CD4-positive, alpha-beta T cell (primary cell): ENCODE measurements at regions not wholly inside any gene's neighbourhood (a gene's known extent, or its start where the extent isn't known, plus 50 kb on each side); places are given as distances from the start of the nearest gene placed in this dataset.

Experiments used
- ATAC-seq: fragments of 200-7000 bp; cut with Tn5 transposase; one replicate; pipeline ENCODE4 v1.10.0; 2022; ENCODE audit warnings: mild to moderate bottlenecking; ENCODE audit not compliant: poor library complexity
- CTCF ChIA-PET: fragments of 350-600 bp; sonication (Branson Sonifier 250); formaldehyde crosslinking; loops from one replicate; lab custom pipeline; 2021; ENCODE audit warnings: antibody characterized with exemption, inconsistent platforms; lab: Charles Lee
- POLR2A ChIA-PET: fragments of 350-600 bp; sonication (Branson Sonifier 250); formaldehyde crosslinking; loops from one replicate; lab custom pipeline; 2021; ENCODE audit warnings: antibody characterized with exemption, inconsistent platforms; lab: Charles Lee
- DNase-seq, 14 experiments: peaks; one replicate each; pipeline ENCODE4 v3.0.0-alpha.2; 2013 to 2020; ENCODE audit warnings: mixed read lengths in 2 of 14
- H3K27ac ChIP-seq, 2 donors: one replicate each; pipeline versions ENCODE4 v1.5.1 to v1.7.0; 2013; ENCODE audit warnings: low read length in 2 of 2, low read depth in 1 of 2, mild to moderate bottlenecking in 1 of 2
- H3K27me3 ChIP-seq, 2 experiments: 1 replicate in 1 of 2; 2 replicates in 1 of 2; pipeline versions ENCODE4 v1.6.1 to v1.7.0; 2013; ENCODE audit warnings: low read length in 2 of 2, control low read depth in 1 of 2, mild to moderate bottlenecking in 1 of 2, moderate library complexity in 1 of 2; ENCODE audit not compliant: insufficient read depth in 2 of 2, control insufficient read depth in 1 of 2
- H3K36me3 ChIP-seq: one replicate; pipeline ENCODE4 v1.6.1; 2013; ENCODE audit warnings: low read length, control low read depth; ENCODE audit not compliant: insufficient read depth
- H3K4me1 ChIP-seq: one replicate; pipeline ENCODE4 v1.6.1; 2013; ENCODE audit warnings: low read length, control low read depth; ENCODE audit not compliant: insufficient read depth
- H3K4me3 ChIP-seq: one replicate; pipeline ENCODE4 v1.5.1; 2013; ENCODE audit warnings: mild to moderate bottlenecking, low read length, moderate library complexity
- H3K9me3 ChIP-seq, 2 experiments: 1 replicate in 1 of 2; 2 replicates in 1 of 2; pipeline versions ENCODE4 v1.6.1 to v1.7.0; 2013; ENCODE audit warnings: low read length in 2 of 2, mild to moderate bottlenecking in 2 of 2, control low read depth in 1 of 2, moderate library complexity in 1 of 2; ENCODE audit not compliant: control insufficient read depth in 1 of 2, insufficient read depth in 1 of 2
- H3K27ac Mint-ChIP-seq: one replicate; pipeline ENCODE4 v1.8.0; 2020; ENCODE audit warnings: mixed read lengths
- H3K27me3 Mint-ChIP-seq: one replicate; pipeline ENCODE4 v1.8.0; 2021; ENCODE audit warnings: mixed read lengths
- H3K36me3 Mint-ChIP-seq: one replicate; pipeline ENCODE4 v1.8.0; 2021; ENCODE audit warnings: low read depth, mixed read lengths
- H3K4me1 Mint-ChIP-seq: one replicate; pipeline ENCODE4 v1.8.0; 2021; ENCODE audit warnings: low read depth, mixed read lengths
- H3K4me3 Mint-ChIP-seq: one replicate; pipeline ENCODE4 v1.8.0; 2020; ENCODE audit warnings: mild to moderate bottlenecking, mixed read lengths
- H3K9me3 Mint-ChIP-seq: one replicate; pipeline ENCODE4 v1.8.0; 2020; ENCODE audit warnings: mixed read lengths
- CTCF ChIP-seq: fragments of 200-600 bp; IDR thresholded peaks from one replicate; pipeline ENCODE4 v1.8.0; 2022; ENCODE audit warnings: antibody characterized with exemption, mild to moderate bottlenecking
- intact Hi-C, 2 experiments: fragments of 100-400 bp; cut with DNase I in 1 of 2; cut with micrococcal nuclease in 1 of 2; formaldehyde crosslinking; loops; one replicate each; pipeline versions ENCODE4 v1.15.1 to v1.9.0; 2023 to 2025; cut with DNase I, micrococcal nuclease

GRCh38 chr5:2883771-2884170 lies 132.3 kb upstream of the IRX2 start:
- peaks cover 13 to 22% of the 10 kb centered on the region in 2 experiments for H3K9me3 ChIP-seq
- intact Hi-C loops: no loop called here
- ATAC-seq (no peak), DNase-seq (no peak)
- ChIA-PET CTCF (no interaction called here), POLR2A (no interaction called here)
- TF ChIP-seq CTCF: no peak
- no peaks in the 10 kb centered on the region for H3K27me3 Mint-ChIP-seq
- no peak overlapping the region for H3K27ac Mint-ChIP-seq
- H3K4me3 ChIP-seq: no peak overlapping the region
- no peaks in the 10 kb centered on the region for H3K27me3 ChIP-seq
- no peaks in the 10 kb centered on the region for H3K36me3 Mint-ChIP-seq
- H3K4me1 ChIP-seq: no peaks in the 10 kb centered on the region
- H3K4me1 Mint-ChIP-seq: no peaks in the 10 kb centered on the region
- H3K9me3 Mint-ChIP-seq: peaks cover 20% of the 10 kb centered on the region
- H3K36me3 ChIP-seq: no peaks in the 10 kb centered on the region
- H3K4me3 Mint-ChIP-seq: no peak overlapping the region
- H3K27ac ChIP-seq: no peak overlapping the region

GRCh38 chr5:2879701-2880100 lies 128.2 kb upstream of the IRX2 start:
- no peak overlapping the region for H3K4me3 ChIP-seq
- no peak overlapping the region for H3K27ac ChIP-seq
- intact Hi-C loops: no loop called here
- no peak overlapping the region for H3K27ac Mint-ChIP-seq
- ATAC-seq (no peak), DNase-seq (no peak)
- peaks cover 27% of the 10 kb centered on the region for H3K9me3 Mint-ChIP-seq
- no peaks in the 10 kb centered on the region for H3K4me1 ChIP-seq
- no peak for TF ChIP-seq CTCF
- no peaks in the 10 kb centered on the region for H3K4me1 Mint-ChIP-seq
- no peaks in the 10 kb centered on the region for H3K36me3 ChIP-seq
- CTCF ChIA-PET: no interaction called here
- H3K9me3 ChIP-seq: peaks cover 9 to 17% of the 10 kb centered on the region in 2 experiments
- no peaks in the 10 kb centered on the region for H3K27me3 ChIP-seq
- POLR2A ChIA-PET: no interaction called here
- no peak overlapping the region for H3K4me3 Mint-ChIP-seq
- no peaks in the 10 kb centered on the region for H3K27me3 Mint-ChIP-seq
- H3K36me3 Mint-ChIP-seq: no peaks in the 10 kb centered on the region

GRCh38 chr5:2877522-2877921 lies 126.0 kb upstream of the IRX2 start:
- intact Hi-C loops: no loop called here
- ChIA-PET POLR2A (no interaction called here), CTCF (no interaction called here)
- no peak for TF ChIP-seq CTCF
- Histone ChIP-seq H3K27me3 (no peaks in the 10 kb centered on the region), H3K9me3 (peaks cover 8 to 17% of the 10 kb centered on the region in 2 experiments), H3K27ac (no peak overlapping the region), H3K4me1 (no peaks in the 10 kb centered on the region), H3K4me3 (no peak overlapping the region), H3K36me3 (no peaks in the 10 kb centered on the region)
- ATAC-seq (no peak), DNase-seq (no peak)
- Mint-ChIP-seq H3K4me1 (no peaks in the 10 kb centered on the region), H3K27ac (no peak overlapping the region), H3K4me3 (no peak overlapping the region), H3K27me3 (no peaks in the 10 kb centered on the region), H3K36me3 (no peaks in the 10 kb centered on the region), H3K9me3 (peaks cover 25% of the 10 kb centered on the region)
